ENCODE measurements at regions not wholly inside any gene's neighbourhood (a gene's known extent, or its start where the extent isn't known, plus 50 kb on each side); places are given as distances from the start of the nearest gene placed in this dataset.

DNA sequence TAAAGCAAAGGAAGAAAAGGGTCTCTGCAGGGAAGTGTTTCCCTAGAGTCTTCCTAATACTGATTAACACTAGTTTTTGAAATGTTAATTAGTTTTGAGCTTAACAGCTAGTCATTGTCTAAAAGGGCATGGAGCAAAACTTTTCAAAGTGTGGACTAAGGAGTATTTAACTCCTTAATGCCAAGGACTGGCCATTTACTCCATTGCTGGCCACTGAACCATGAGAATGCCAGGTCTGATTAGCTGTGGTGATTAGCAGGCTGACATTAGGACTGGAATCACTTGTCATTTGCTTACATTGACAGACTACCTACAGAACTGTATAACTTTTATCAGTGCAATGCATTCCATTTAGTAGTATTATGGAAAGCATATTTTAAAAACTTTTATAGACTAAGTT lies 987.0 kb downstream of the NR2F1-AS1 start:
- DNase-seq = no peak

DNA sequence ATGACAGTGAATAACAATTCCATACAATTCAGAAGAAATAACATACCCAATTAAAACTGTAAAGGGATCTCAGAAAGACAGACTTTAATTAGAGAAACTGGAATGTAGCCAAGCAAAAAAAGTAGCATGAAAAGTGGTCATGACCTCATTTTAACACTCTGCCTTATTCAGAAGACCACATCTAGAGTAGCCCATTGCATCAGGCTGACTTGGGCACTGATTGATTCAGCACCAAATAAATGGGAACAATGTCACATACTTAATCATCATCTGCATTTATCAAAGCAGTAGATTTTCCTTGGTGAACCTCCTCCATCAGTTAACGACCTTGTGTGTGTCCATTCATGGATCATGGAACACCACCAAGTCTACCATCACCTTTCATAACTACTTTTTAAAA lies 992.1 kb downstream of the NR2F1-AS1 start:
- no peak for DNase-seq

DNA sequence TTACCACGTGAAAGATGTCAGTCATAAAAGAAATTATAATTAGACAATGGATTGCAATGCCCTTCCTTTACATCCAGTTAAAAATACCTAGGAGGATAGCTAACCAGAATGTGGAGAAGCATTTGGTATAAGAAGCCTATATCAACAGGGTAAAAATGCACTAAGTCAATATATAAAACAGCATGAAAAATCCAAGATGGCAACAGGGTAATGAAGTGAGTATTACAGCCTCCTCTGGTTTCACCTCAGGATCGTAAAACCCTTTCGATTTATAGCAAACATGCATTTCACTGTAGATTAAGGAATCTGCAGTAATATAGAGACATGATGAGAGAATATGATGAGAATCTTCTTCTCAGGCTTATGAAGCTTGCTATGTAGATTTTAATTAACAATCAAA lies 999.3 kb downstream of the NR2F1-AS1 start:
- DNase-seq = no peak

DNA sequence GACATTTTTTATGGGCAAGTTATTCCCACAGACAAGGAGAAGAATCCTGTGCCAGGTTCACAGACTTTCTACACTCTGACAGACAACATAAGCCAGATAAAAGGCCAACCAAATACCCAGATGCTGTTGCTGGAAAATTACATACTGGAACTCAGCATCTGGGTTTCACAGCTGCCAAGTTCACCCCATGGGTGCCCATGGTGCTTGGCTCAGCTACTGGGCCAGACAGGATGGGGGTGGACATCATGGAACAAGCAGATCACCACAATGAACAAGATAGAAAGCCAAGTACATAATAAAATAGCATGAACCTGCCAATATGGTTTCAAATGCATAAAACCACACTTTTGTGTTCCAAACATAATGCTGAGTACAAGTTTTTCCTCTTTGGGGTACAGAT lies 999.8 kb downstream of the NR2F1-AS1 start:
- no peak for DNase-seq

DNA sequence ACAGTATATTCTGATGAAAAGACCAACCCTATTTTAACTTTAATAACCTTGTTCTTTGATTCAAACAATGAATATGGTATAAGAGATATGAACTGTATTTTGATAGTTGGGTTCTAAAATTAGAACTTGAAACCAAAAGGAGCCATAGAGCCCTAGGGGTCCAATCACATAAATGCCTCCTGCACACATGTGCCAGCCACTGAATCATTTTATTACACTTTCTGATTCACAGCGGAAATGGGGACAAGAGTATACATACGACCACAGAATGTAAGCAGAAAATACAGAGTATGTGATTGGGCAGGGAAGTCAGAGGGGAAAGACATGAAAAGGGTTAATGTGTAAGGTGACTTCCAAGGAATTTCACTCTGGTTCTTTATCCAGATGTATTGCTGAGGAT lies 1000.2 kb downstream of the NR2F1-AS1 start:
- no peak for DNase-seq

DNA sequence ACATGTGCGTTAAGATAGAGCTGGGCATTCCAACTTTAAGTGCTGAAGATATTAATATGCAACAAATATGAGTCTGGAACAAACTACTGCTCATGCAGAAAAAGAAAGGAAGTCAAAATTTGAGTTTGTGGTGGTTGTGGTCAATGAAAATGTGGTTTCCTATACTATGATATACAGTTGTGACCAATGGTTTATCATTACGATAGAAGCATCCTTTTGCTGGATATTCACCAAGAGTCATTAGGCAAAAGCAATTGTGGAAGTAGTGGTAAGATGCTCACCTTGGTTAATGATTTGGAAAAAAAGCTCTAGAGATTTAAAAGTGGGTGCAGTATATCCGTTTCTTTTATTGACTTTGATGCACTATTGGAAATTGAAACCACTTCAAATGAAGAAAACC lies 1007.0 kb downstream of the NR2F1-AS1 start:
- no peak for DNase-seq

DNA sequence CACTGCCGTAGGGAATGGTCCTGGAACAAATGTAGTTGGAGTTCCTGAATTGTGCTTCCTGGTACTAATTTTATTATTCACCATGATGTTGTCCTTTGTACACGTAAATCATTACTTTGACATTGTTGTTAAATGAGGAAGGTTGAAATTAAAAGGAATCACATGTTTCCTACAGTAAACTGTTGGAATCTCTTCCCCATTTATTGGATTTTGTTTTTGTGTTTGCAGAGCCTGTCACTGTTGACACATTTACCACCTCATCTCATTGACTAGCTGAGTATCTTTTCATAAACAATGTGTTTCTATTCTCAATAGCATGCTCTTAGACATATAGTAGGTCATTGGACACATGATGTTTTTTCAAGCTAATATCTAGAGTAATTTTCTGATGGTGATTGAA lies 1012.5 kb downstream of the NR2F1-AS1 start:
- no peak for DNase-seq

DNA sequence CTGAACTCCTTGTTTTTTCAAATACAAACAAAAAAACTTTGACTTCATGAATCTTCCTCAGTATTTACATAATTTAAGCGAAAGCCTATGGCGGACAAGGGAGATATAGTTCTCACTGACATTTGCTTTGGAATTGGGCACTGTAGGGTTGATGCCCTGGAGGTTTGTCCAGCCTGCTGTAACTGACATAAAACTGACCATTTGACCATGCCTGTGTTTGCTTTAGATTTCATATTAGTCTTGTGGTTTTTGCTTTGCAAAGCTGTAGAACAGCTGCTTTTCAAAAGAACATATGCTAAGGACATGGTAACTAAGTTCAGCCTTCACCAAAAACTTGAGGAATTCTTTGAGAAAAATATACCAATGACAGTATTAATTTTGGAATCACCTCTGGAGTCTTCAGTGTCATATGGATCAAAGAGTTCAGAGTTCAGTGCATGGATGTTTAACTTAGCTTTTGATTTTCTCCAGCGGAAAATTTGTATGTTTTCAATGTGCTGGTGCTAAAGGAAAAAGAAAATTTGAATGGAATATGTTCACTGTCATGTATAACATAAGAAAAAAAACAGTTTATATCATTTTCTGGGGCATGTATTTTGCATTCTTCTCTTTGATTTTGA lies 1013.1 kb downstream of the NR2F1-AS1 start:
- DNase-seq = no peak

DNA sequence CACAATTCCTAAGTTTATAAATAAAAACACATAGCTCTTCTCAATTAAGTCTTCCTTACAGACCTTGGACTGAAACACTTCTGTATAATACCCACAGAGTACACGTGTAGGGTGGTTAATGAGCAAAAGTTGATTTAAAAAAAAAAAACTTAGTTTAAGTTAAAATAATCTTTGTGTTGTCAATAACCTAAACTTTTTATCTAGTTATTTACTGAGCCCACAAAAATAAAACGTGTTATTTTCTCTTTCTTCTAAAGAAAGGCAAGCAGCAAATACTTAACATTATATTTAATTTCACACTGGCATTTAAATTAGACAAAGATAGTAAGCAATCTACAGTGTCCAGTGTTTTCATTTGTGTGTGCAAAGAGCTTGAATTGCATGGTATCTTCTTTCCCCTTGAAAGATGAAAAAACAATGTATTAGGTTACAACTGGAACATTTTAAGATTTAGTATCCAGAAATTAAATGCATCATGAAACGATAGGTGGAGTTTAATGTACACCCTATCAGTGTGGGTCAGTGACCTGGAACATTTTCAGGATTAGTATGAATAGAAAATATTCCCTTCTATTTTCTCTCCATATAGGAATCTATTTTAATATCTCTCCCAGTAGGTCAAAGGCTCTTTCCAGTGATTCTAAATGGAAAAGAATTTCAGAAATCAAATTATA lies 1014.8 kb downstream of the NR2F1-AS1 start:
- no peak for DNase-seq

DNA sequence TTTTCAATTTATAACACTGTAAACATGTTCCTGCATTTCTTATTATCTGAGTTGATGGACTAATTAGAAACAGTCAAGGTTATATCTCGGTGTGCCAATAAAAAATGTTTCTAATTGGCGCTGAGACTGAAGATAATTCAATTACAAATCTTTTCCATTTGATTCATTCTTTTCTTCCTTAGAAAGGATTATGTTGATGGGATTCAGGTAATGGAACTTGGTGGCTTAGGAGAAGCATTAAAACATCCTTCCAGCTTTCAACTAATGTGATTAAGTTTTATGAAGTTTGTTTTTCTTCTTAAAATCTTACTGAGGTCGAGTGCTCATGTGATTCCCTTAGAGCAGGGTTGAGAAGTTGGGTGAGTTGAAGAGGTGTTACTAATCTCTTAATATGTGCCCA lies 1015.3 kb downstream of the NR2F1-AS1 start:
- DNase-seq = no peak

DNA sequence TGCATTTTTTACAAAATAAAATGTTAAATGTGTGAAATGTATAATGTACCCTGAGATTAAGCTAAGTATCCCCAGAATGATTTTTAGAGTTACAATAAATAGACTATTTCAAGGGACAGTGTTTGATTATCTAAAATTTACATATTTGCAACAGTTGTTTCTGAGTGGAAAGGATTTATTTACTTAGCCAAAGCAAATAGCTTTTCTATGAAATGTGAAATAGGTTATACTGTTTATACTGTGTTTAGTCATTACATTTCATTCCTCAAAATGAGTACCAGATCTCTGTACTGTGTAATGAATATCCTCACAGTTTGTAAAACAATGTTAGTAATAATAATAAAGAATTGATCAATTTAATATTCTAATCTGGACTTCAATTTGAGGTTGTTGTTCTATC lies 1019.0 kb downstream of the NR2F1-AS1 start:
- no peak for DNase-seq

DNA sequence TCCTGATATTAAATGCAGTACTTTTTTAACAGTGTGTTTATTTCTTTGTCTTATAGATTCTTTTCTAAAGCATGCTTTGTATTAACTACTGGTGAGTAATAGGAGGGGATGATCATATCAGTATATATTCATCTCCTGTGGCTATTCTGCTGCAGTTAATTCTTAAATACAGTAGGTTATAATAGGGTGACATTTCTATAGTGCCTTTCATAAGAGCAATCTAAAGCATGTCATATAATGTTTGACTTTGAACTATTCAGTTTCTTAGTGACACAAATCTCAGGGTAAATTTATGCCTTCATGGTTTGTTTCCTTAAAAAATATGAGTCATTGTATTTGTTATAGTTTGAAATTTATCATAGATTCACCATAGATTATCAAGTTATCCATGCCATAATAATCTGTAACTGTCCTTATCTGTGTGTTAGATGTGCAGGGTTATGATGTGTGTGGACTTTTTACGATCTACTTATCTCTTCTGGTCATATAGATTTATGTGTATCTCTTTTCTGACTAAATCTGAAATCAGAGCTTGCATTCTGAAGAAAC lies 1019.5 kb downstream of the NR2F1-AS1 start:
- DNase-seq = no peak

DNA sequence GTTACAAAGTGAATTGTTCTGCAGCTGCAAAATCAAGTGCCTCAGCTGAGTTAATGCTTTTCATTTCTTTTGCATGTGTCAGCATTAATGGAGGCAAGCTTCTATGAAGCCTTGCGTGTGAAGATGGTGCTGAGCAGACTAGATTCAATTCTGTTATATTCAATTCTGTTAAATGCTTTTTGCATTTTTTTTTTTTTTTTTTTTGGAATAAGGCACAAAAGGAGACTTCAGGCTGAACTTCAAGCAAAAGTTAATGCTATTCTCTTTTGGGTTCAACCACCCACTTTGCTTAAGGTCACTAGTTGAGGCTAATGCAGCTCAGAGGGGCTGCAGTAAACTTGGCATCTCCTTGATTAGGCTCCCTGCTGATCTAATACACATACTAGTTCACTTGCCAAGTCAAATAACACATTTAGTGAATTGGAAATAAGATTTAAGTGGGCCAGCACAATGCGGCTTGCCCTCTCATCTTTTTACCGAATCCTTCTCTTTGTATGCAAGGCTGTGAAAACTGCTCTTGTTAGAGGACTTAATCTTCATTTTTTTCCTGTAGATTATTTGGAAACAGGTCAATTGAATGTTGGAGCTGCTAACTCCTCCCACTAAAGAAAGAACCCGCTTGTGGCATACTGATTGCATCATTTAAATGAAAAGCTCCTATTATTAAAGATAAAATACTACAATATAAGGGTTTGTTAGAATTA lies 1020.2 kb downstream of the NR2F1-AS1 start:
- DNase-seq = no peak

DNA sequence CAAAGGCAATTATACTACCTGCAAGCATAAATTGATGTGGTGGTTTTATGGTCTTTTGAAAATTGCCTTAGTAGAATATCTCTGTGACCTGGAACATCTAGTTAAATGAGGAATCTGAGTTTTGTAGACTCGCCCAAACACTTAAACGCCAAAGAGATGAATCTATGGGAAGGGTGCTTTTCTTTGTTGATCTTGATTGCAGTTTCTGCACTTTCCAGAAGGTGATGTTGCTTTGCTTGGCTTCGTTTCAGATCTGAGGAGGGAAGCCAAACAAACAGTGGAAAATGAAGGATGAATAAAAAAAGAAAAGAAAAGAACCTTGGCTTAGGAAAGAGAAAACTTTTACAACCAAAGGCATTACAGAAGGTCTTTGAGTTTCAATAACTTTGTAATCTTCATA lies 1021.2 kb downstream of the NR2F1-AS1 start:
- no peak for DNase-seq

DNA sequence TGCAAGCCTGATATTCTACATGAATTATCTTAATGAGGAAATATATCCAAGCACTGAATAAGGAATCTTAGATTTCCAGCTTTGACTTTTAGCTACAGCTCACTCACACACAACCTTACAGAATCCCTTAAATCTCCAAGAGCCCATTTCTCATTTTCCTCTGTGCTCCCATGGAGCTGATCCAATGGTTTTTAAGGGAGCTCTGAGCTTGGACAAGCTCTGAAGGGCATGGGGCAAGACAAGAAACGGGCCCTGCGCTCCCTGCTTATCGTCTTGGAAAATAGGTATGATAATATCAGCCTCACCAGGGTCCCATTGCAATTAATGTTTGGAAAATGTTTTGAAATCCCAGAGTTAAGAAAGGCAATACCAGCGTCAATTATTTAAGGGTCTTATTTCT lies 1021.7 kb downstream of the NR2F1-AS1 start:
- no peak for DNase-seq

DNA sequence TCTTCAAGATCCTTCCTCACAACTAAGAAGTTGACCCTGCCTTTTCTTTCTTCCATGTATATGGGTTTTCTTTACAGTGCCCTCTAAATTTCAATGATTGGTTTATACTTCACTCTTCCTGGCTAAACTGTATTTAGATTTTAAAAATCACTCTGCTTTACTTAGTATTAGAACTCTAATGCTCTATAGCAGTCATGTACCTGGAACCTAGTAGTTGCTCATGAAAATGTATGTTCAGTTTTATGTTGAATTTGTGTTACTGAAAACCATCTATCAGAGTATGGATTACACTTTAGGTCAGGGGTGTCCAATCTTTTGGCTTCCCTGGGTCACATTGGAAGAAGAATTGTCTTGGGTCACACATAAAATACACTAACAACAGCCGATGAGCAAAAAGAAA lies 1024.3 kb downstream of the NR2F1-AS1 start:
- DNase-seq = no peak

DNA sequence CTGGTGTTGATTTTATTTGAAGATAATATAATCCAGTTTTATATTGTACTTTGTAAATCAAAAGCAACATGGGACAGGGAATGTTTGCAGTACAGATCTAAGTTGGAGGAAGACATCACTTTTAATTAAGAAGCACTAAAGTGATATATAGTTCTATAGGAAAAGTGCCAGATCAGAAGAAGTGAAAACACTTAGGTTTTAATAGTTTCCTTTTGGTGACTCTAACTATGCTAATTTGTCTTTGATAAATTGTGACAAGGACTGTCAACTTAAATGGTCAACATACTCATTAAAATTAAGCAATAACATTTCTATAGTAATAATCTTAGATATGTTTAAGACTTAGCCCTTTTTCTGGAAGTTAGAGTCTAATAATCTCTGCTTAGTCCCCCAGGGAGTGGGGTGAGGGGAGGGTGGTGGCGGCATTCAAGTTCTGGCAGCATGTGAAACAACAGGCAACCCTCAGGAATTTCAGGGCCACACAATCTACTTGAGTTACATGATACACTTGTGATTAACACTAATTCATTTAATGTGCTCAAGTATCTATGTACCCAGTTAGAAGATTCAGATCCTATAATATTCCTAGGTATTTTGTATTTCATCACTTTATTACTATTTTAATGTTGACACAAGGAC lies 1026.5 kb downstream of the NR2F1-AS1 start:
- no peak for DNase-seq

DNA sequence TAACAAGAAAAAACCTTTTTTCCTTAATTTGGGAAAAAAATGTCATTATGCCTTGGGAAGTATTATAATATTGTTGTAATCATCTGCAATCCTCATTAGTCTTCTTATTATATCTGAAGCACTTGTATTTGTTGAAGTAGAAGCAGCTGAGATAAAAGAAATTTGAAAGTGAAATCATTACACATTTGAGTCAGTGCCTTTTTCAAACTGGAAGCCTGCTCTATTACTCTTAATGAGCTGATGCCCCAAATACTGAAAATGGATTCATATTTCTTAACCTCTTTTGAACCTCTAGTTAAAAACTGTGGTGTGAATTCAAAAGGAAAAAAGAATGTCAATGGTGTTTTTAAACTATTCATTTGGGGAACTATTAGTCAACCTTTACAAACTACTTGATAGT lies 1027.7 kb downstream of the NR2F1-AS1 start:
- DNase-seq = no peak

DNA sequence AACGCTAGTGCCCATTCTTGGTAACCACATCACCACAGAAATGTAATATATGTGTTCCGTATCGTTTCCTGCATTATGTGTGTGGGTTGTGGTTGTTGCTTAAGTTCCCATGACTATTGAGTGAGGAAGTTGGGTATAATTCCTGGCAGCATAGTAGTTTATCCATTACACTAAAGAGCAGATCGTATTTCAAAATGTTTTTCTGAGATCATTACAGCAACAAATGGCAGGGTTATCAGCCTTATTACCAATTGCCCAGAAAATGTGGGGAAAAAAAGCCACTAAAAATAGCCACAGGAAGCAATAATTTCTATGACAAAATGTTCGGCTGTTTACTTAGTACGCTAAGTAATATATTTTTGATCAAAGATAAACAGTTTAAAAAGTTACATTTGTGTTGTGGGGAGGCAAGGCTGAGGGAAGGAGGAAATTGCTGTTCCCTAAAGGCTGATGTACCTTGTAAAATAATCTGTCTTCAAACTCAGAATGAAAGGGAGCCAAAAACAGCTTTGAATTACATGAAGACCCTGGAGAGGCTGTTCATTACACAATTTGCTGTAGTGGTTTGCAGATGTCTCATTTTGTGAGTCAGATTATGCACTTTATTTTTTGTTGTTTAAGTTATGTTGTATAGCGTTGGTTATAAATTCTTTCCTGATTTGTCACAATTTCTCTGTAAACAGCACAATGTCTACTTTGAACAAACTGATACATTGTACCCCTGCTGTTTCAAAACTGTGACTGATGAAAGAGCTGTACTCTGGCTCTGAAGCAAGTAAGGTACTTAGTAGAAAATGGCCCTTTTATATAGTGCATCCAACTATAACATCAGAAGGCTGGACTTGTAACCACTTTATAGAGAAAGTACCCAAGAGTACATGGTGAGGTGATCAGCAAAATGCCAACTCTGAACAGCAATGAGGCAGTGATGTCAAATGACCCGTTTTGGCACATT lies 1028.5 kb downstream of the NR2F1-AS1 start:
- DNase-seq = peak; percentile 77

DNA sequence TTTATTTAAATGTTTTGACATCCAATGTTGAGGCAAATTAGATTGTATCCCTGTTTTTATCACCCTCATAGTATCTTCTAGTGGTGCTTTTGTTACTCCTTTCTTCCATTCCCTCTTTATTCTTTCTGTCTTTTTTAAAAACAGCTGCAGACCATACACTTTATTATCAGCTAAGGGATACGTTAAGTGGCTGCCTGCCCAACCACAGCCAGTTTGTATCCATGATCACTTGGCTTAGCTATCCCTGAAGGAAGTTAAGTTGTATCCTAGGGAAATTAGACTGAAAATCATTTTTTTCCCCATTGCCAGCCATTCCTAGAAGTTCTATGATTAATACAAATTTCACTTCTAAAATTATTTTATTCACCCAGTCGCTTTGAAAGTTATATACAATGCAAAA lies 1032.7 kb downstream of the NR2F1-AS1 start:
- no peak for DNase-seq

DNA sequence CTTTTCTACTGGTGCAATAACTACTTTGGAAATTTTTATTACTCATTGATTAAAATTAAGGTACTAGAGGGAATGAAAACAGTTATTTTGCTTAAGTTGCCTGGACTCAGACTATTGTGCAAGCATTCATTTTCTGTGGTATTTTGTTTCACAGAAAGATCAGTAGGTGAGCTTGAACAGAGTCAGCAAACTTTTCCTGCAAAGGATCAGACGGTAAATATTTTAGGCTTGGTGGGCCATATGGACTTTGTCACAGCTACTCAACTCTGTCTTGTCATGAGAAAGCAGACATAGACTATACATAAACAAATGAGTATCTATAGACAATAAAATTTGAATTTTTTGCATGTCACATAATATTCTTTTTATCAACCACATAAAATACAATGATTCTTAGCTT lies 1036.4 kb downstream of the NR2F1-AS1 start:
- DNase-seq = no peak

DNA sequence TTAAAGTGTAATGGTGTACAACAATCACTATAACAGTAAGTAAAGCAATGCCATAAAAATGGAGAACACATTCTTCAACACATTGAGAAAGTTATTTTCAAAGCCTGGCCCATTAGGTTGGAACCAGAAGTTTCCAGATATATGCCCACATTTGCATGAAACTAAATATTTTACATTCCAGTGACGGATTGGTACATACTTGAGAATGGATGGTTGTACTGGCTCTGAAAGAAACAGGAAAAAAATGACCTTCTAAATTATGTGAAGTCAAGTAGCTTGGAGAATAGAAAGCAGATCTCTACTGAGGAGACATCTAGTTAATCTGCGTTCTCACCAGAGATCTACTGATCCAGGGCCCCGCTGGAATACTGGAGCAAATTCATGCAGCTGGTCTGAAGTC lies 1037.0 kb downstream of the NR2F1-AS1 start:
- no peak for DNase-seq

DNA sequence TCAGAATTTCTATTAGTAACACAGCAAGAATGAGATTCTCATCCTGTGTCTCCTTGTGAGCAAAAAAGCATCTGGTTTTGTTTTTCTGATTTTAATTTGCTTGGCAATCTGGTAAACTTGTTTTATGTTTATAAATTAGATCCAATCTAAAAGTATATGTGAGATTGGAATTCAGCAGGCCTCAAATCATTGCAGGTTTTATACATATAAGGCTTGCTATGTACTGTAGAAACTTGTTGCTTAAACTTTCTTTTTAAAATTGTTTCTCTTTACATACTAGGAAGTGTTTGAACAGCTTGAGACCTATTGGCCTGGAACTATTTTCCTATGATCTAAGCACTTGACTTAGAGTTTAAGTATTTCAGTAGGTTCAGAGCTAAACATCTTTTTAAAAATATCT lies 1037.8 kb downstream of the NR2F1-AS1 start:
- DNase-seq = no peak
